Body of pancreas (tissue), 4 donors: ENCODE measurements at regions not wholly inside any gene's neighbourhood (a gene's known extent, or its start where the extent isn't known, plus 50 kb on each side); places are given as distances from the start of the nearest gene placed in this dataset. TPM values are rescaled to one million over a fixed set of nuclear protein-coding genes. Genes with fewer than 3 reads are reported as not detected.
A peak's percentile ranks its signal among the peaks of the same experiment; 100 is the strongest.
"Not testable (repeated sequence)": the region's sequence is repeated elsewhere in the genome, so short reads cannot be mapped to it uniquely, and the experiment has no call there.

ENCODE experiments used
- ATAC-seq: fragments of 150-250 bp; one replicate; pipeline ENCODE4 v1.9.1; 2016
- DNase-seq, 4 donors: peaks; one replicate each; pipeline ENCODE4 v3.0.0-alpha.2; 2019
- H3K27ac ChIP-seq, 4 donors: fragments of 200-600 bp; sonication (generic); 1 replicate in 3 of 4; 2 replicates in 1 of 4; pipeline versions ENCODE4 v1.5.1 to v1.6.1; 2016 to 2019; ENCODE audit warnings: mild to moderate bottlenecking in 1 of 4, mixed read lengths in 1 of 4, moderate library complexity in 1 of 4
- H3K27me3 ChIP-seq, 2 donors: fragments of 200-600 bp; sonication (generic); one replicate each; pipeline ENCODE4 v1.6.0; 2016; ENCODE audit warnings: mild to moderate bottlenecking in 1 of 2
- H3K36me3 ChIP-seq, 2 donors: fragments of 200-600 bp; sonication (generic); replicated peaks in 1 of 2; 2 replicates each; pipeline ENCODE4 v1.5.1; 2016; ENCODE audit warnings: low read depth in 2 of 2; ENCODE audit not compliant: insufficient read depth in 1 of 2
- H3K4me1 ChIP-seq: fragments of 200-600 bp; sonication (generic); one replicate; pipeline ENCODE4 v1.6.0; 2016
- H3K4me3 ChIP-seq, 2 donors: fragments of 200-600 bp; sonication (generic); 1 replicate in 1 of 2; 2 replicates in 1 of 2; pipeline ENCODE4 v1.5.1; 2016 to 2019
- H3K9me3 ChIP-seq, 3 donors: fragments of 200-600 bp; sonication (generic); 1 replicate in 2 of 3; 2 replicates in 1 of 3; pipeline ENCODE4 v1.5.1; 2016
- WGBS, 2 donors: methylation state at CpG; one replicate each; pipeline ENCODE4 v1.1.5; 2017; 5-methylcytosine and 5-hydroxymethylcytosine counted together
- intact Hi-C: fragments of 100-400 bp; cut with DNase I; formaldehyde crosslinking; loops from one replicate; pipeline ENCODE4 v1.15.1; 2023
- small RNA-seq: library from RNA; depleted of rRNA; stranded (forward); fragments of <200 nt; gene quantifications from one replicate; pipeline ENCODE3, GENCODE V24; 2016

GRCh38 chr9:40361018-40361417 lies 767.5 kb downstream of the FOXD4L6 start:
- H3K4me1 ChIP-seq, H3K4me3 ChIP-seq, H3K27ac ChIP-seq, H3K9me3 ChIP-seq, intact Hi-C loops, H3K36me3 ChIP-seq, H3K27me3 ChIP-seq, ATAC-seq: not testable (repeated sequence)
- WGBS, 2 donors: 52 to 57% methylated on average over 4 of the region's 4 CpGs
- DNase-seq: peak in 1 of 4 donors; percentile 3

DNA sequence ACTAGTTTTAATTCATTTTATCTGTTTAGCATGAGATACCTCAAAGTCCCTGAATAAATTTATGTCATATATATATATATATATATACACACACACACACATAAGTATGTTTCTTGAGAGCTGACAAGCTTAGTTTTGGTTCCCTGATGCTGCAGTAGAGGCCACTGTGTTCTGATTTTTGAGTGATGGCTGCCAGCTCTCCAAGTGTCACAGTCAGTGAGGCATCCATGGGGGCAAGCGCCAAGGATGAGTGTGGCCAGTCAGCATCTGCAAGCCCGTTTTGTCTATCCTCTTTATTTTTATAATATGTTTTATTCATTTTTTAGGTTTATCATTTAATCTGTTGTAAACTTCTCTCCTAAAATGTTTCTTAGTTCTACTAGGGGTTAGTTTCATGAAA lies 797.5 kb downstream of the FOXD4L6 start:
- DNase-seq, H3K27ac ChIP-seq, H3K9me3 ChIP-seq, H3K4me1 ChIP-seq, intact Hi-C loops, ATAC-seq, H3K36me3 ChIP-seq, H3K27me3 ChIP-seq, H3K4me3 ChIP-seq: not testable (repeated sequence)
- WGBS, 2 donors: 50 to 67% methylated on average over 2 of the region's 2 CpGs

DNA sequence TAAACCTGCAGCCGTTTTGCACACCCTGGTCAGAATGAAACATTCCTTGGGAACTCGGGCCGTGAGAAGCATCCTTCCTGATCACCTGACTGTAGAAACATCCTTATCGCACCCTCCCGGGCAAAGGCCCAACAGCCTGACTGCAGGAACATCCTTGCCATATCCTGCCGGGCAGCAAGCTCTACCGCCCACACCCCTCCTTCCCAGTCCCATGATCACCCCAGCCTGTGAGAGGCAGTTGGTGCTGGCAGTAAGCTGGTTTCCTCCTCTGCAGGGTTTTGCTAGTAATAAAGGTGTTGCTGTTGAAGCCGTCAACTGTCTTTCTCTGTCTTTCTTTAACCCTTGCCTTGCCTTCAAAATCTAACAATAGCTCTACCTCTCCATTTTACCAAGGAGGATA lies 799.6 kb downstream of the FOXD4L6 start:
- H3K27me3 ChIP-seq, H3K36me3 ChIP-seq, intact Hi-C loops, DNase-seq, H3K9me3 ChIP-seq, H3K27ac ChIP-seq, H3K4me1 ChIP-seq, ATAC-seq, H3K4me3 ChIP-seq: not testable (repeated sequence)
- WGBS, 2 donors: no CpG with 5 or more reads among the region's 8 CpGs

DNA sequence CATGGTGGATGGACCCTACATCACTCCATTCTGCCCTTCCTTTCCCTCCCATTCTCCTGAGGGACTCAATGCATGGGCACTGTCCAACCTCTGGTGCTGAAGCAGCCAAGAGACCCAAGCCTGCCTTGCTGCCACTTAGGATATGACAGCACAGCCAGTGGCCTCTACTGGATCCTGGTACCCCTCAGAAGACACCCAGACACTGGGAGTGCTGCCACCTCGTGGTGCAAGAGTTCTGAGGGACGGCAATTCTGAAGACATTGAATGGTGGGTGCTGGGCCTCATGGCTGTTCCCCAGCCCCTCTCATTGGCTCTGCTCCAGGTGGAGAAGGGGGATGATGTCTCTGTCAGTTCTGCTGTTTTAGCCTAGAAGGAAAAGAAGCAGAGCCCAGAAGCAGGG lies 802.3 kb downstream of the FOXD4L6 start:
- WGBS, 2 donors: no CpG with 5 or more reads among the region's 2 CpGs
- H3K4me1 ChIP-seq, H3K27ac ChIP-seq, DNase-seq, intact Hi-C loops, ATAC-seq, H3K36me3 ChIP-seq, H3K4me3 ChIP-seq, H3K9me3 ChIP-seq, H3K27me3 ChIP-seq: not testable (repeated sequence)

DNA sequence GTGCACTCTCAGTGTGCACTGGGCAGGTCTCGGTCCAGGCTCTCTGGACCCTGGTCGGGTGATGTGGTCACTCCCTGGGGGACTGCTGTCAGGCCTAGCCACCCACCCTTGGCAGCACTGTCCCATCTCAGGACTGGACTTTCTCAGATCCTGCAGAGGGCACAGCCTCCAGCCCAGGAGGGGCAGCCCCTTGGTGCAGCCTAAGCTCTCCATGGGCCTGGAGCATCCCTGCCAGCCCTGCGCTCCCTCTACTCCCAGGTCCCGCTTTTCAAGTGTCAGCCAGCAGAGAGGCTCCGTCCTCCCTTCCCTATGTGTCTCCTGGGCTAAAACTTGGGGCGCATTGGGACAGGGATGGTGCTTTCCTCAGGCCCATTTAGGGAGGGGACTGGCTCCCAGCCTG lies 805.8 kb downstream of the FOXD4L6 start:
- H3K27me3 ChIP-seq, H3K9me3 ChIP-seq, H3K4me3 ChIP-seq, intact Hi-C loops, ATAC-seq, H3K27ac ChIP-seq, DNase-seq, H3K36me3 ChIP-seq, H3K4me1 ChIP-seq: not testable (repeated sequence)
- 94 to 100% methylated on average over 2 of the region's 6 CpGs for WGBS, 2 donors

DNA sequence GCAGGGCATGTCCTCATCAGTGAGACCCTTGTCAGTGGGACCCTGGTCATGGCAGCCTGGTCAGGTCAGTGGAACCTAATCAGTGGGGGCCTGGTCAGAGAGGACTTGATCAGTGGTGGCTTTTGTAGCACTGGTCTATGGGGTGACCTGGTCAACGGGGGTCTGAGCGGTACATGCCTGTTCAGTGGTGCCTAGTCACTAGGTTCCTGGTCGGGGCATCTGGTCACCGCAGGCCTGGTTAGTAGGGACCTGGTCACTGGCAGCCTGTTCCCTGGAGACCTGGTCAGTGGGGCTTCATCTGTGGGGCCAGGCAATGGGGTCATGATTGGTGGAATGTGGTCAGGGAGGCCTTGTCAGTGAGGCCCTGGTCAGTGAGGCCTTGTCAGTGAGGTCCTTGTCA lies 806.6 kb downstream of the FOXD4L6 start:
- ATAC-seq, H3K9me3 ChIP-seq, H3K27me3 ChIP-seq, H3K27ac ChIP-seq, intact Hi-C loops, H3K4me1 ChIP-seq, DNase-seq, H3K36me3 ChIP-seq, H3K4me3 ChIP-seq: not testable (repeated sequence)
- WGBS, 2 donors: no CpG with 5 or more reads among the region's 4 CpGs

GRCh38 chr9:40321204-40321603 lies 807.3 kb downstream of the FOXD4L6 start:
- no CpG with 5 or more reads among the region's 2 CpGs for WGBS, 2 donors
- intact Hi-C loops, H3K9me3 ChIP-seq, H3K36me3 ChIP-seq, H3K4me1 ChIP-seq, H3K4me3 ChIP-seq, ATAC-seq, H3K27ac ChIP-seq, H3K27me3 ChIP-seq, DNase-seq: not testable (repeated sequence)

- WGBS, 2 donors: no CpG with 5 or more reads among the region's 1 CpG
- DNase-seq, H3K4me3 ChIP-seq, ATAC-seq, H3K27ac ChIP-seq, H3K36me3 ChIP-seq, intact Hi-C loops, H3K9me3 ChIP-seq, H3K27me3 ChIP-seq, H3K4me1 ChIP-seq: not testable (repeated sequence)
Measured at GRCh38 chr9:40315215-40315614, 813.3 kb downstream of the FOXD4L6 start.

GRCh38 chr9:40289999-40290398 lies 838.5 kb downstream of the FOXD4L6 start:
- intact Hi-C loops, H3K36me3 ChIP-seq, H3K9me3 ChIP-seq, H3K4me1 ChIP-seq, DNase-seq, H3K27ac ChIP-seq, H3K4me3 ChIP-seq, ATAC-seq, H3K27me3 ChIP-seq: not testable (repeated sequence)
- 100% methylated on average over 3 of the region's 6 CpGs; no CpG with 5 or more reads in 1 of the 2 donors for WGBS, 2 donors

Small RNA genes in the stretch of these regions (small RNA-seq; reads per million reads assigned to genes)
- not detected for gene AL591471.1
- gene BX664727.2: not detected
